ENCODE measurements at regions not wholly inside any gene's neighbourhood (a gene's known extent, or its start where the extent isn't known, plus 50 kb on each side); places are given as distances from the start of the nearest gene placed in this dataset.
"Not testable (repeated sequence)": the region's sequence is repeated elsewhere in the genome, so short reads cannot be mapped to it uniquely, and the experiment has no call there.

- no peak for DNase-seq
These were observed 322.4 kb upstream of the MAGI2 start for GRCh38 chr7:79775911-79776310.

- no peak for DNase-seq
These were observed 320.7 kb upstream of the MAGI2 start for GRCh38 chr7:79774150-79774549.

- DNase-seq, result no peak
These were observed 317.5 kb upstream of the MAGI2 start for GRCh38 chr7:79770970-79771369.

GRCh38 chr7:79770063-79770462, 316.6 kb upstream of the MAGI2 start:
- DNase-seq, result no peak

- DNase-seq, result not testable (repeated sequence)
These were observed 314.6 kb upstream of the MAGI2 start for GRCh38 chr7:79767876-79768560.

GRCh38 chr7:79767192-79767591, 313.7 kb upstream of the MAGI2 start:
- not testable (repeated sequence) for DNase-seq

GRCh38 chr7:79761876-79762429, 308.5 kb upstream of the MAGI2 start:
- no peak for DNase-seq

GRCh38 chr7:79750941-79751340, 297.5 kb upstream of the MAGI2 start:
- not testable (repeated sequence) for DNase-seq

- DNase-seq, result no peak
These were observed 296.4 kb upstream of the MAGI2 start for GRCh38 chr7:79749856-79750255.

- no peak for DNase-seq
These were observed 288.2 kb upstream of the MAGI2 start for GRCh38 chr7:79741684-79742083.

- no peak for DNase-seq
These were observed 286.6 kb upstream of the MAGI2 start for GRCh38 chr7:79740076-79740475.

- DNase-seq, result not testable (repeated sequence)
These were observed 285.7 kb upstream of the MAGI2 start for GRCh38 chr7:79739036-79739709.

GRCh38 chr7:79736418-79736817, 283.0 kb upstream of the MAGI2 start:
- DNase-seq, result no peak

GRCh38 chr7:79735012-79735411, 281.5 kb upstream of the MAGI2 start:
- DNase-seq, result no peak

GRCh38 chr7:79734181-79734580, 280.7 kb upstream of the MAGI2 start:
- DNase-seq, result no peak

GRCh38 chr7:79732535-79732934, 279.1 kb upstream of the MAGI2 start:
- no peak for DNase-seq

GRCh38 chr7:79730971-79731370, 277.5 kb upstream of the MAGI2 start:
- DNase-seq, result no peak

GRCh38 chr7:79723833-79724618, 270.6 kb upstream of the MAGI2 start:
- DNase-seq, result no peak

GRCh38 chr7:79722217-79722616, 268.8 kb upstream of the MAGI2 start:
- no peak for DNase-seq

GRCh38 chr7:79719216-79719615, 265.7 kb upstream of the MAGI2 start:
- DNase-seq, result no peak

GRCh38 chr7:79716329-79716728, 262.9 kb upstream of the MAGI2 start:
- DNase-seq, result no peak

- DNase-seq, result no peak
These were observed 260.6 kb upstream of the MAGI2 start for GRCh38 chr7:79714081-79714480.

GRCh38 chr7:79713276-79713675, 259.8 kb upstream of the MAGI2 start:
- no peak for DNase-seq

- DNase-seq, result no peak
These were observed 258.2 kb upstream of the MAGI2 start for GRCh38 chr7:79711660-79712059.
